ENCODE measurements at regions not wholly inside any gene's neighbourhood (a gene's known extent, or its start where the extent isn't known, plus 50 kb on each side); places are given as distances from the start of the nearest gene placed in this dataset.

GRCh38 chr4:34814266-34814665 lies 1430.0 kb downstream of the ARAP2 start:
- Histone ChIP-seq H2BK120ac (replicated peaks; ENCODE audit: low read depth, low read length) (no peak overlapping the region), H3K4me3 (ENCODE audit: extremely low read depth in 1 of 4, insufficient read depth in 2 of 4, low read depth in 3 of 4, low read length in 4 of 4) (no peak overlapping the region), H2AK5ac (ENCODE audit: low read depth, low read length) (no peak overlapping the region), H2AFZ (ENCODE audit: low read length) (no peak overlapping the region), H3K9me3 (ENCODE audit: insufficient read depth in 2 of 2, low read depth in 1 of 2, low read length in 1 of 2) (no peaks in the 10 kb centered on the region), H3K9ac (replicated peaks in 1 of 4; ENCODE audit: extremely low read depth in 1 of 4, low read depth in 3 of 4, low read length in 3 of 4) (no peak overlapping the region), H3K27ac (ENCODE audit: low read depth, low read length) (no peak overlapping the region), H3K79me1 (ENCODE audit: low read depth, low read length) (no peaks in the 10 kb centered on the region), H3K18ac (ENCODE audit: extremely low read depth, low read length) (no peak overlapping the region), H3K23ac (ENCODE audit: insufficient read length) (no peak overlapping the region), H4K20me1 (replicated peaks in 1 of 2; ENCODE audit: control insufficient read depth in 1 of 2, insufficient read depth in 2 of 2, low read length in 2 of 2) (no peaks in the 10 kb centered on the region), H3K14ac (ENCODE audit: insufficient read length) (no peak overlapping the region), H4K91ac (replicated peaks; ENCODE audit: insufficient read length, low read length) (no peak overlapping the region), H3K4me2 (ENCODE audit: insufficient read depth in 1 of 2, low read depth in 2 of 2, low read length in 2 of 2) (no peak overlapping the region), H4K5ac (ENCODE audit: insufficient read length, low read depth, low read length) (no peak overlapping the region), H2BK20ac (ENCODE audit: low read length) (no peak overlapping the region), H2BK12ac (ENCODE audit: low read depth, low read length) (no peak overlapping the region), H3K4me1 (replicated peaks in 1 of 4; ENCODE audit: control insufficient read depth in 3 of 4, insufficient read depth in 4 of 4, low read length in 3 of 4) (no peaks in the 10 kb centered on the region), H3K23me2 (ENCODE audit: low read depth, low read length) (no peaks in the 10 kb centered on the region), H4K8ac (ENCODE audit: extremely low read depth, insufficient read depth, low read length) (no peak overlapping the region), H3K36me3 (ENCODE audit: control insufficient read depth in 2 of 4, insufficient read depth in 4 of 4, low read length in 3 of 4) (no peaks in the 10 kb centered on the region), H3K4ac (replicated peaks; ENCODE audit: insufficient read length, low read depth, low read length) (no peak overlapping the region), H2BK5ac (ENCODE audit: low read depth, low read length) (no peak overlapping the region), H2BK15ac (ENCODE audit: low read length) (no peak overlapping the region), H3K79me2 (ENCODE audit: control insufficient read depth in 1 of 2, insufficient read depth in 2 of 2, low read length in 2 of 2) (no peaks in the 10 kb centered on the region), H3K56ac (replicated peaks; ENCODE audit: insufficient read length, low read depth, low read length) (no peak overlapping the region), H3K27me3 (replicated peaks in 1 of 4; ENCODE audit: control insufficient read depth in 3 of 4, extremely low read depth in 1 of 4, insufficient read depth in 3 of 4, low read length in 3 of 4) (no peaks in the 10 kb centered on the region)
- WGBS, 2 experiments (ENCODE audit: extremely low coverage in 1 of 2, insufficient coverage in 1 of 2, insufficient read length in 1 of 2, insufficient replicate concordance in 2 of 2, low coverage in 1 of 2, low lambda C conversion rate in 2 of 2, missing lambda C conversion rate in 1 of 2): 91% methylated on average over 3 of the region's 3 CpGs; no CpG with 5 or more reads in 1 of the 2 experiments
- POLR2A ChIA-PET (ENCODE audit: partially characterized antibody): no interaction called here
- CTCF ChIA-PET (ENCODE audit: partially characterized antibody): no interaction called here
- DNase-seq (ENCODE audit: low read depth in 1 of 2, low spot score in 2 of 2) (no peak), FAIRE-seq (no peak)
- no peak for TF ChIP-seq NRF1 (IDR thresholded peaks at IDR 0.05; ENCODE audit: low read depth, low read length)
- no peak for TF ChIP-seq KDM1A (IDR thresholded peaks at IDR 0.05; ENCODE audit: borderline replicate concordance, low read length)
- TF ChIP-seq CBX8 (IDR thresholded peaks at IDR 0.05; ENCODE audit: borderline replicate concordance, low read depth, low read length): no peak
- TF ChIP-seq SP4 (IDR thresholded peaks at IDR 0.05; ENCODE audit: low read length): no peak
- no peak for TF ChIP-seq CHD2 (IDR thresholded peaks at IDR 0.05; ENCODE audit: low read length)
- no peak for TF ChIP-seq FOSL1 (IDR thresholded peaks at IDR 0.05; ENCODE audit: insufficient read depth, low read depth, low read length)
- no peak for TF ChIP-seq RXRA (IDR thresholded peaks at IDR 0.05; ENCODE audit: insufficient read depth, low read depth, low read length)
- no peak for TF ChIP-seq CTCF (IDR thresholded peaks at IDR 0.05; ENCODE audit: control extremely low read depth in 1 of 3, insufficient read depth in 1 of 3, low read depth in 1 of 3, low read length in 3 of 3)
- no peak for TF ChIP-seq HDAC2 (IDR thresholded peaks at IDR 0.05; ENCODE audit: borderline replicate concordance in 1 of 2, low read depth in 2 of 2, low read length in 2 of 2)
- no peak for TF ChIP-seq YY1 (IDR thresholded peaks at IDR 0.05; ENCODE audit: low read depth, low read length)
- no peak for TF ChIP-seq GABPA (IDR thresholded peaks at IDR 0.05; ENCODE audit: borderline replicate concordance, insufficient read depth, low read length)
- no peak for TF ChIP-seq TCF12 (IDR thresholded peaks at IDR 0.05; ENCODE audit: low read depth, low read length)
- TF ChIP-seq CHD1 (IDR thresholded peaks at IDR 0.05; ENCODE audit: low read depth, low read length): no peak
